ENCODE measurements at regions not wholly inside any gene's neighbourhood (a gene's known extent, or its start where the extent isn't known, plus 50 kb on each side); places are given as distances from the start of the nearest gene placed in this dataset.

DNA sequence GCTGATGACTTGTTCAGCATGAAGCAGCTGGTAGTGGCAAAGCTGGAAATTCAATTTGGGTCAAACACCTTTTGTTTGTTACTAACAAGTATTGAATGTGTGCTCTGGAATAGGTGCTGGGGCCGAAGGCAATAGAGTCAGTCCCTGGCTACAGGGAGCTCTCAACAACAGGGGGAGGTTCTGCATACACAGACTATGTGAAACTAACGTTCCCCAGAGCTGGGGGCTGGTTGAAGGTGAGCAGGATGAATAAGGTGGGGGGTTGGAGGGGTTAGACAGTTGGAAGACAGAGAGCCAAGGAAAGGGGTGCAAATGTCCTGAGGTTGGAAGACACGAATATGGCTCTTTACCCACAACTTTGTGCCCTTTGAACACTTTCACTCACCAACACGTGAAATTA is 84.1 kb upstream of the PLPP4 start:
- no peak for DNase-seq (ENCODE audit: low read depth)

DNA sequence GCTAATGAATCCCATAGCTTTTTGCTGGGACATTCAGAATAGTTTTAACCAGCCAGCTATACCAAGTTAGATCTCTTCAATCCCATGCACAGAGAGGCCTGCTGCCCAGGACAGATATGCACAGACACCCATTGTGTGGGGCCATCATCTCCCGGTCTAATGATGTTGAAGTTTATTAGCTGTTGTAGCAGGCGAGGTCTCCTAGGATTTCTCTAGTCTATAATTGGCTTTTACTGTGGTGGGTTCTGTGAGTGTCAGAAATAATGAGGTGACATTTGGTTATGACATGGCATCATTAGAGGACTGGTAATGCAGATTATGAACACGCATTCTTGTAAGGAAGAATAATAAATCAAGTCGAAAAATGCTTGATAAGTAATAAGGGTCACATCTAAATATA is 81.4 kb upstream of the PLPP4 start:
- no peak for DNase-seq (ENCODE audit: low read depth)

GRCh38 chr10:120381931-120382330 is 75.1 kb upstream of the PLPP4 start:
- DNase-seq (ENCODE audit: low read depth): no peak

GRCh38 chr10:120382360-120382759 is 74.7 kb upstream of the PLPP4 start:
- DNase-seq (ENCODE audit: low read depth): no peak

DNA sequence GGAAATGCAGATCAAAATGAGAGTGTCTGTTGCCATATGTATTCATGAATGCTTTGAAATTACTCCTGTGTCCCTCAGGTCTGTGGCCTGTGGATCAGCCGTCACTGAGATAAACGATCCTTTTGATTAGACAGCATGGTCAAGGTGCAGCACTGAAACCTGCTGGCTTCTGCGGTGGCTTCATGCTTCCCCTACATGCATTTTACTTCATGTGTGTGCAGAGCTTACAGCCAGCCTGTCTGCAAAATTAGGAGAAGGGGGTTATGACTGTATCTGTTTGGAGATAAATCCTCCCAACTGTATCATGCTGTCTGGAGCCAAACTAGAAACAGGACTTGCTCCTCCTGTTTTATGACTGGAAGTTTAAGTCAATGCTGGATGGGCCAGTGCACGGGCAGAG is 71.0 kb upstream of the PLPP4 start:
- no peak for DNase-seq (ENCODE audit: low read depth)

- no peak for DNase-seq (ENCODE audit: low read depth)
Observed at GRCh38 chr10:120386896-120387295, 70.1 kb upstream of the PLPP4 start.

DNA sequence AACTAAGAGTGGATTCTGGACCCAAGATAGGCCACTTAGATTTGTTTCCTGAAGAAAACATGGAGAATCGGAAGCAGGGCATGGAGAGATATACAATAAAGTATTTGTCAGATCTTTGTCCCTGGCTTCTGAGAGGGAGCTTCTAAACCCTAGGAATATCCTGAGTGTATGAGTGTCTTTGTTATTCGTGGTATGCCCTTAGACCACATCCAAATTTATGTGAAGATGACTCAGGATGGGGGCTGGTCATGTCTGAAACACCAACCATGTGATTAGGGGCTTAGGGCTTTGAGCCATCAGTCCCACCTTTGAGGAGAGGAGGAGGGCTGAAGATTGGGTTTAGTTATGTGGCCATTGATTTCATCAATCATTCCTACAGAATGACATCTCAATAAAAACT is 69.7 kb upstream of the PLPP4 start:
- no peak for DNase-seq (ENCODE audit: low read depth)

GRCh38 chr10:120392245-120392644 is 64.8 kb upstream of the PLPP4 start:
- no peak for DNase-seq (ENCODE audit: low read depth)

DNA sequence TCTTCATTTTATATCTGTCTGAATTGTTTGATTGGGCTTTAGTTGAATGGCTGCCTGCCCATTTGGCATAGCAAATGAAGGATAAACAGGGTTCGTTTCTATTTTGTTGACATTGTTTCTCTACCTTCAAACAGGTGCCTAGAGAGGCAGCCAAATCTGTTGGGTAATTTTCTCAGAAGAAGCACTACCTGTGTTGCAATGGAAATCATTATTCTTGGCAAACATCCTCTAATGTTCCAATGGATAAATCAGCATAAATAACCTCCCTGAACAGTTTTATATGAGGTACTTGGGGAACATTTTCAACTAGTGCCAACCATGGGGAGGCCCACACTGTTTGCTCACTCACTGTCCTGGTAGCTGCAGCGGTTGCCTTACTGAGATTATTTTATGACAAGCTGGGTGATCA is 64.4 kb upstream of the PLPP4 start:
- no peak for DNase-seq (ENCODE audit: low read depth)

- no peak for DNase-seq (ENCODE audit: low read depth)
Observed at GRCh38 chr10:120394446-120394845, 62.6 kb upstream of the PLPP4 start.

GRCh38 chr10:120396228-120396627 is 60.8 kb upstream of the PLPP4 start:
- DNase-seq (ENCODE audit: low read depth): no peak

DNA sequence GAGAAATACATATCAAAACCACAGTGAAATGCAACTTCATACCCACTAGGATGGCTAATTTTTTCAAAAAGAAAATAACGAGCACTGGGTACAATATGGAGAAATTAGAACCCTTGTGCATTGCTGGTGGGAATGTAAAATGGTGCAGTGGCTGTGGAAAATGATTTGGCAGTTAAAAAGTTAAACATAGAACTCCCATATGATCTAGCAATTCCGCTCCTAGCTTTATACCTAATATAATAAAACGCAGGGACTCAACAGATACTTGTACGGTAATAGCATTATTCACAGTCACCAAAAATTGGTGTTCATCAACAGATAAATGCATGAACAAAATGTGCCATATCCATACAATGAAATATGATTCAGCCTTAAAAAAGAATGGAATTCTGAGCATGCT is 58.8 kb upstream of the PLPP4 start:
- no peak for DNase-seq (ENCODE audit: low read depth)

DNA sequence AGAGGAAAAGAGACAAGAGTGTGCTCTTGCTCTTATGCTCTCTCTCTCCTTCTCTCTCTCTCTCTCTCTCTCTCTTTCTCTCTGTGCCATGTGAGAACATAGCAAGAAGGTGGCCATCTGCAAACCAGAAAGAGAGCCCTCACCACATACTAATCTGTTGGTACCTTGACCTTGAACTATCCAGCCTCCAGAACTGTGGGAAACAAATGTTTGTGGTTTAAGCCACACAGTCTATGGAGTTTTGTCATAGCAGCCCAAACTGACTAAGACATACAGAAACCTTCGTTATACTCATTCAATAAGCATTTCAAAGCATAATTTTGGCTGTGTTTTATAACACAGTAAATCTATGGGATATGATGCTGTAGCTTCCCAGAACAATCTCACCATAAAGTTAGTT is 56.4 kb upstream of the PLPP4 start:
- no peak for DNase-seq (ENCODE audit: low read depth)

GRCh38 chr10:120402147-120402766 is 54.8 kb upstream of the PLPP4 start:
- DNase-seq (ENCODE audit: low read depth): no peak

GRCh38 chr10:120403109-120403508 is 53.9 kb upstream of the PLPP4 start:
- DNase-seq (ENCODE audit: low read depth): no peak

DNA sequence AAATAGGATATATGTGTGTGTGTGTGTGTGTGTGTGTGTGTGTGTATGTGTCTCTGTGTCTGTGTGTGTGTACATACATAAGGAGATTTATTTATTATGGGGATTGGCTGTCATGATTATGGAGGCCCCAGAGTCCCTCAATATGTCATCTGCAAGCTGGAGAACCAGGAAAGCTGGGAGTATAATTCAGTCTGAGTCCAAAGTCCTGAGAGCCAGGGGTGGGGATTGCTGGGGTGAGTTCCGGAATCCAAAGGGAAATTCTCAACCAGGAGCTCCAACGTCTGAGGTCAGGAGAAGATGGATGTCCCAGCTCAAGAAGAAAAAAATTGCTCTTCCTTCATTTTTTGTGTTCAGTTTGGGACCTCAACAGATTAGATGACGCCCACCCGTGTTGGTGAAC is 50.7 kb upstream of the PLPP4 start:
- DNase-seq (ENCODE audit: low read depth): no peak
